Anterior cingulate cortex (tissue), 58 donors: ENCODE measurements at regions not wholly inside any gene's neighbourhood (a gene's known extent, or its start where the extent isn't known, plus 50 kb on each side); places are given as distances from the start of the nearest gene placed in this dataset.

Experiments
- DNase-seq, 58 donors: peaks; one replicate each; lab custom pipeline; 2025; lab: John Stamatoyannopoulos, UW

DNA sequence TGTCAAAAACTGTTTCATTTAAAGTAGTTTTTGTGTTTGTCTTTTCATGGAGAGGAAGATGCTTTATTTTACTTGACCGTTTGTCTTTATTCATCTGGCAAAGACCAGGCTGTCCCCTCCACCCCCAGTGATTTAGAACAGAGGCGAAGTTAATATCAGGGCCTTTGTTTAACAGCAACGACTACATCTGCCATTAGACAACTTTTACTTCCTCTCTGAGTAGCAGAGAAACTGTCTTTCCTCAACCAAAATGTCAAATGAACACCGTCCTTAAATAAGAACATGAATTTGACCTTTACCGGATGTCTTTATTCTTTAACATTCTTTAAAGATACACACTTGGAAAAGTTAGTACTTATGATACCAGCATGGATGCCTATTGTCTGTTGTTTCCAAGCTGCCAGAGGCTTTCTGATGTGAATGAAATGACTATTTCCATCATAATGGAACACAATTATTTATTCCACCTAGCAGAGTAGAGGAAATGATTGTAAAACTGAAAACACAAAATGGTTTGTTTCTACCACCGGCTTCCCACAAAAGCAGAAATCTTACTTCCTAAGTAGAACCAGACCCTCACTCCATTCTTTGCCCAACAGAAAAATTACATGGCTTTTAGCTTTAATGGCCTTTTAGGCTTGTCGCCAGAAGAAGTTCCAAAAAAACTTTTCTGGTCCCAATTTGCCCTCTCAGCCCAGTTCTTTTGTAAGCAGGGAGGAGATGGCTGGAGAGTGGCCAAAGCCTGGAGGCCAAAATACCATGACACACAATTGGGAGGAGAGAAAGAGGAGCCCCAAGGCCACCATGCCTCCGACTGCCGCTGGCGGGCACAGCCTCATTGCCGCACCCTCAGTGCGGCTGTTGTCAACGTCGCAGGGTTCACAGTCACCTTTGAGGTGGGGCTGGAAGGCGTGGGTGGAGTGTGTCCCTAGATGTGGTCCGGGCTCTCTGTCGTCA lies 168.5 kb downstream of the TEX36 start:
- DNase-seq, result no peak

GRCh38 chr10:125513429-125514182 lies 169.4 kb downstream of the TEX36 start:
- DNase-seq, result no peak

DNA sequence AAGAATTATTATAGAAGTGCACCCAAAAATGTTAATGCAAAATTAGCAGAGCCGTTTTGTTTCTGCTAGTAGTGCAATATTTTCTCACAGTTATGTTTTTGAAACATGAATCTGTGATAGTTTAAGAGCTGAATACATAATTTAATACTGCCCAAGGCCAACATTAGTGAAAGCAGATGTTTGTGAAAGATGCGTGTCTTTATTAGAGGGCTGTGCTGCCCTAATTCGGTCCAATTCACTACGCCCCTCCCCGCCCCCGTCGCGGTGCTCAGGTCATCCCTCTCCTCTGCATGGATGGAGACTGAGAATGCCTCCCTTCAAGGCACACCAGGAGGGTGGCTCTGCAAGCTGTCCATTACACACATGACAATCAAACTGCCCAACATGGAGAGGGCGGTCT lies 172.0 kb downstream of the TEX36 start:
- DNase-seq, result no peak

DNA sequence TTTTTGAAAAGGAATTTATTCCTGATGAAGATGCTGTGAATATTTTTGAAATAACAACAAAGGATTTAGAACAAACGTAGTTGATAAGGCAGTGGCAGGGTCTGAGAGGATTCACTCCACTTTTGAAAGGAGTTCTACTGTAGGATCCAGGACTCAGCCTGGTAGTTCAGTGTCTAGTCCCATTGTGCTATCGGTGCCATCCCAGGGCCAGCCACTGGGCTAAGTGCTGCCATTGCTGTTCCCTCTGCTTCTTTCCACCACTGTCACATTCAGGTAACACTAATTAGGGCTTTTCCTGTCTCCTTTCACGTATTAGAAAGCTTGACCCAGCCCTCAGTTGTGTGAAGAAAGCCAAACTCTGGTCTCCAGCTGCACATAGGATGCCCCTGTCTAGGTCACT lies 177.3 kb downstream of the TEX36 start:
- no peak for DNase-seq

DNA sequence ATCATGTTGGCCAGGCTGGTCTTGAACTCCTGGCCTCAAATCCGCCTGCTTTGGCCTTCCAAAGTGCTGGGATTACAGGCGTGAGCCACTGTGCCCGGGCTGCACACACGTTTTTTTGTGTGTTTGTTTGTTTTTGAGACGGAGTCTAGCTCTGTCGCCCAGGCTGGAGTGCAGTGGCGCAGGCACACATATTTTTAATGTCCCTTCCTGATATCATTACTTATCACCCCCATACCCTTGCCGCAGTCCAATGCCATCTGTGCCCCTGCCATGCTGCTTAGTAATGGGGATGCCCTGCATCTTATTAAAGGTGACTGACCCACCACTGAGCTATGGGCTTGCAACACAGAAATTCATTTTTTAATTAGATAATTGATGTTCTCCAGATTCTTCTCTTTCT lies 180.7 kb downstream of the TEX36 start:
- no peak for DNase-seq

- DNase-seq, result no peak
Measured at GRCh38 chr10:125495386-125495785, 187.6 kb downstream of the TEX36 start.

DNA sequence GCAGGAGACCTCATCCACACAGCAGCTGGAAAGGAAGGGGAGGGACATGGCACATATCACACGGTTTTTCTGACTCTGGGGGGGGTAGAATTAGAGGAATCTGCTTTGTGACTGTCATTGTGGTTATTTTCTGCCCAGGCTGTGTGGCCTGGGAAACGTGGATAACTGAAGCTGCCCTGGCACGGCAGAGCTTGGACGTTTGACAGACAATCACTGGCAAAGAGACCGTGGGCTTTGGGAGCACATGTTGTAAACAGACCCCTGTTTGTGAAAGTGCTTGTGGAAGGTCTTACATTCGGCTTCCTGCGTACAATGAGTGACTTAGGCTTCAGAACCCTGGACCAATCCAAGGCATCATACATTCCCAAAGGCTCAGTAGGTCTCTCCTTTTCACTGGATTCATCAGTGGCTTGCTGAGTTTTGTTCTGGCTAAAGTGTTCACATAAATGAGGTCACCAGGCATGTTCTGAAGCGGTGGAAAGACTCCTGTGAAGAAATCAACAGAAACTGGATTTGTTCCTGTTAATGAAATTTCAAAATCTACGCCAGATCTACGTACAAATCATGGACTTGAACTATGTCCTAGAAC lies 188.2 kb downstream of the TEX36 start:
- DNase-seq, result peak in 1 of 58 donors; percentile 24

- DNase-seq, result no peak
Measured at GRCh38 chr10:125491381-125491780, 191.6 kb downstream of the TEX36 start.

DNA sequence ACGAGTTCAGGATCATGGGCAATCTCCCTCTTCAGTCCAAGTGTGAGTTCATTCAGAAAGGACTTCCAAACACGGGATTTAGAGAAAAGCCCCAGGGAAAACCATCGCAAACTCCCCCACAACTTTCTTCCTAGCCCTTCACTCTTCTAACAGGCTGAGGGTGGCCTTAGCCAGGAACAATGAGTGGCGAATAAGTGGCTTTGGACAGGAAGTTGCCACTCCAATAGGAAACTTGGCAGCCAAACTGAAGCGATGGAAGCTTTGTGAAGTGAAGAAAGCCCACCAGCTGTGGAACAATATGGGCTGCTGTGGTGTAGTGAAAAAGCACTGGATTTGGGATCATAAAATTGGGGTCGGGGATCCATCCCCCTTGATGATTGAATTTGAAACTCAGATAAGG lies 193.2 kb downstream of the TEX36 start:
- DNase-seq, result no peak

- DNase-seq, result no peak
Measured at GRCh38 chr10:125485665-125486064, 197.3 kb downstream of the TEX36 start.

GRCh38 chr10:125484035-125484732 lies 198.8 kb downstream of the TEX36 start:
- DNase-seq, result no peak

- no peak for DNase-seq
Measured at GRCh38 chr10:125482637-125483036, 200.3 kb downstream of the TEX36 start.

GRCh38 chr10:125482108-125482507 lies 200.9 kb downstream of the TEX36 start:
- DNase-seq, result no peak

DNA sequence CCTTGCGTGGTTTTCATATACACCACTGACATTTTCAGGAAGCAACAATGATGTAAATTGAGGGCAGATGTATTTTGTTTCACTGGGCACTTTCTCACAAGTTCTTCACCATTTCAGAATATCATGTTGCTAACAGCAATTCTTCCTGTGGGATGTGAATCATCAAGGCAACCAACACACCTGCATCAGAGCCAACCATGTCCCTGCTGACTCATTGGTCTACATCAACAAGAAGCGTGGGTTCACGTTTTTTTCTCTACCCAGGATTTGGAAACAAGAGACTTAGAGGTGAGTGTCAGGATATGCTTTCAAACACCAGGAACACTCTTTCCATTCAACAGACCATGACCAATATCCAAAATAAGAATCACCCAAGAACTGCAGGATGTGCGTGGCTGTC lies 203.9 kb downstream of the TEX36 start:
- DNase-seq, result no peak

- no peak for DNase-seq
Measured at GRCh38 chr10:125475815-125476214, 207.1 kb downstream of the TEX36 start.

GRCh38 chr10:125473143-125473793 lies 209.7 kb downstream of the TEX36 start:
- no peak for DNase-seq

GRCh38 chr10:125472010-125472607 lies 210.9 kb downstream of the TEX36 start:
- DNase-seq, result no peak

DNA sequence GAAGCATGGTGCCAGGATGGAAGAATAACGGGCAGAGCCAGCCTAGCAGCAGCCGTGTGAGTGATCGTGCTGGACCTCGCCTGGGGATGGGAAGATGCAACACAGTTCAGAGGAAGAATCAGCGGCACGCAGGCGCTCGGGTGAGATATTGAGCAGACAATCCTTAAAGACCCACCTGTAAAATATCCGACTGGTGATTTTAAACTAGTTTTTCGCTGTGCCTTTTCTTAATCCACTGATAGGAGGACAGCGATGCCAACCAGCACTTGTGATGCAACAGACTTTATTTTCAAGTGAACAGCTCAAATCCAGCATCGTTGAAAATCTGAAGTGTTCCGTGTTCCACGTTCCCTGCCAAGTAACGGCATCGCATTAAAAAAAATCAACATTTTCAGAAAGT lies 214.7 kb downstream of the TEX36 start:
- DNase-seq, result no peak

- DNase-seq, result no peak
Measured at GRCh38 chr10:125466685-125467084, 216.3 kb downstream of the TEX36 start.

- DNase-seq, result no peak
Measured at GRCh38 chr10:125462845-125463244, 220.1 kb downstream of the TEX36 start.
